ENCODE measurements at regions not wholly inside any gene's neighbourhood (a gene's known extent, or its start where the extent isn't known, plus 50 kb on each side); places are given as distances from the start of the nearest gene placed in this dataset.
A peak's percentile ranks its signal among the peaks of the same experiment; 100 is the strongest.

DNA sequence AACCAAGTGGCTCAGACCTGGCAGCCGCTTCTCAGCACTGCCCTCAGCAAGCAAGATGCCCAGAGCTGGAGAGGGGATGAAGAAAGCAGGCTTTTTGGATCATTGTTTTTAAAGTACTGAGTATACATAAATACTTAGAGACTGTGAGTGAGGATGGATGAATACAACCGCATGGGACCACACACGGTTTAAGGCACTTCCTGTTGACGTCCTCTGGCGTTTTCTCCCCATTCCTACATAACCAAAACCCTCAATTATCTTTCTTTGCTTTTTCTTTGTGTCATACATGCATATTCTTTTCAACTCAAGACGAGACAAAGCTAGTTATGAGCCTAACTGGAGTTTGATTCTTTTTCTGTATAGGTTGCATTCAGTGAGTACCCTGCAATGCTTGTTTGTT is 198.4 kb downstream of the GALR1 start:
- no peak for DNase-seq

DNA sequence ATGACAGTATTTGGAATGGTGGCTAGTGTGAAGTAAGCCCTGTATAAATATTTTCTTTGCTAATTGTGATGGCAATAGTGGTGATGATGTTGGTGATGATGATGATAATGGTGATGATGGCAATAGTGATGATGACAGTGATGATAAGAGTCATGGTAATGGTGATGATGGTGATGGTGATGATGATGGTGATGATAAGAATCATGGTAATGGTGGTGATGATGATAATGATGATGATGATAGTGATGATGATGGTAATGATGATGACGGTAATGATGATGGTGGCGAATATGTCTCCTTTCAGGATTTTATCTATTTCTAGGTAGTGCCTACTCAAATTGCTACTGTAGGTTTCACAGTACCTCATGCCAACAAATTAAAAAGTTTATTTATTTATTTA is 205.4 kb downstream of the GALR1 start:
- DNase-seq, result no peak

GRCh38 chr18:77457681-77458080 is 208.0 kb downstream of the GALR1 start:
- peak; percentile 51 for DNase-seq

- peak; percentile 21 for DNase-seq
Measured at GRCh38 chr18:77461062-77461688, 211.5 kb downstream of the GALR1 start.

DNA sequence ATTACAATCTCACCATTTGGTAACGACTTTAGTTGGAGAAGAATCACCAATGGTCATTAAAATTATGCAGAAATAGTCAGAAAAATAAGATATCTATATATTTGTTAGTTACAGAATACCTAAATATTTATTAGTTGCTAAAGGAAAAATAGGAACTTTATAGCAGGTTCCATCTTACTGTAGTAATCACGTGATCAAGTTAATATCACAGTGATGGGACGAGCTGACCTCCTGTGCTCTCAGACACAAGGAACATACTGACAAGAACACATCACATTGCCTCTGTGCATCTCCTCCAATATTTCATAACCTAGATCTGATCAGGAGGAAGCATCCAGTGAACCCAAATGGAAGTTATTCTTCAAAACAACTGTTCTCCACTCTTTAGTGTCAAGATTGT is 215.3 kb downstream of the GALR1 start:
- no peak for DNase-seq

GRCh38 chr18:77466890-77467289 is 217.2 kb downstream of the GALR1 start:
- DNase-seq, result no peak

DNA sequence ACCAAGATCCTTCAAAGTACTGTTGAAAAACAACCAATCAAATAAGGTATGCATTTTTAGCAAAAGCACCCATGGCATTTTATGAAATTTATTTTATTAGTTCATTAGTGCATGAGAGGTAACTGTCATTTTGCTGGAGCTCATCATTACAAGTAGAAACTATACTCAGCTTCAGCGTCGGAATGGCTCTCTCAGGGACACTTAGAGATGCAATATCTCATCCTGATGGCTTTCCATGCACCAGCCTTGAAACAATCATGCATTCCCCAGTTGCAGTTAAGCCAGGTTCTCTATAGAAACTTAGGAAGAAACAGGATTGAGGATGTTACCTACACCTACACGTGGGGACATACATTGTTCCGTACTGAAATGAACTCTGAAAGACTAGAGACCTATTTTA is 219.5 kb downstream of the GALR1 start:
- no peak for DNase-seq

GRCh38 chr18:77470569-77471413 is 221.1 kb downstream of the GALR1 start:
- no peak for DNase-seq

GRCh38 chr18:77472509-77472908 is 222.9 kb downstream of the GALR1 start:
- no peak for DNase-seq

DNA sequence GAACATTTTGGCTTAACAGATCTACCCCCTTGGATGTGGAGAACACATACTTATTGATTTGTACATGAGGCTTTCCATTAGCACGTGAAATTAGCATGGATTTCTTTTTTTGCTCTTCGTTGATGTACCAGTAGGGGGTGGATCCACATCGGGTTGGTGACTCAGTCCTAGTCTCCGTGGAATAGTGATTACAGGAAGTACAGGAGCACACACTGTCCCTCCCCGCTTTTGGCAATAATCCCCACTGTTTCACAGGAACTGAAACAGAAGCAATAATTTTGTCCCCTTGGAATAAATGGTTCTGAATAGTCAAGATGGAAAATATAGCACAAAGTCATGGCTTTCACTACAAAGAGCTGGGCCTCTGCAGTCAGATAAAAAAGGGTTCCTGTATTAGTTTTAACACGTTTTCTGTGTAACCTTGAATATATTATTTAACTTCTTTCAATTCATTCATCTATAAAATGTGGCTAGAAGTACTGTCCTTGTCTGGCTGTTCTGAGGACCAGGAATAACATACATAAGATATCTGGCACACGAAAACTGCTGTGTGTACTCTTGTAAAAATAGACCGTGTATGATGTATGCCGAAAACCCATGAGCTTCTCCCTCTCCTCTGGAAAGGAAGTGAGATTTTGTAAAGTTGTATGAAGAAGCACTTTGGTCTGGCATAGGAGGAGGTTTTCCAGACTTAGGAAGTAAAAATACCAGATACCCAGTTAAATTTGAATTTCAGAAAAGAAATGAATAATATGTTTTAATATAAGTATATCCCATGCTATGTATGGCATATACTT is 229.2 kb downstream of the GALR1 start:
- DNase-seq, result peak; percentile 11

- no peak for DNase-seq
Measured at GRCh38 chr18:77481541-77481940, 231.9 kb downstream of the GALR1 start.

DNA sequence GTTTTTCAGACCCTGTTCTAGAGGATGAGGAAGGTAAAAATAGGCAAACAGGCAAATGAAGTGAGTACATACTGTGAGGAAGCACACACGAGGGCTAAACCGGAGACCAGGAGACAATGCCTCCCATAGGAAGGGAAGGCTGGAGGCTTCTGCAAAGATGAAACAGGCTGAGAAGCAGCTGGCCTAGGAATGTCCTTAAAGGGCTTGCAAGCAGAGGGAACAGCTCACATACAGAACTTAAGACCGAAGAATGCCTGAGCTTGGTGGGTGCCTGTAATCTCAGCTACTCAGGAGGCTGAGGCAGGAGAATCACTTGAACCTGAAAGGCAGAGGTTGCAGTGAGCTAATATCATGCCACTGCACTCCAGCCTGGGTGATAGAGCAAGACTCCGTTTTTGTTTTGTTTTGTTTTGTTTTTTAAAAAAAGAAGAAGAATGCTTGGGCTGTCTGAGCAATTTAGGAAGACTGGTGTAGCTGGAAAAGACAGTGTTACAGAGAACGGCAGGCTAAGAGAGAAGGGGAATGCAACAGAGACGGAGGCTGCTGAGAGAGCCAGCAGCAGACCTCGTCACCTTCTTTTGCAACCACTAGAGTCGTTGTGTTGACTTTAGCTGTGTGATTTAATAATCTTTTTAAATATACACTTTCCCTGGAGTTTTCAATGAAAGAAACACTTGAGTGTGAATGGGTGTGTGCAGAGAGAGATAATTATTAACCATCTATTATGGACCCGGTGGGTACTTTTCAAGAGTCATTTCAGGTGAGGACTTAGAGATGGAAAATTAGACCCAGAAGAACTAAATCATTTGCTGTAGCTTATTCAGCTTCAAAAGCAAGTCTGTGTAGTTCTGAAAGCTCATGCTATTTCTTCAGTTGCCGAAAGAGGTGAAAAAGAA is 232.8 kb downstream of the GALR1 start:
- DNase-seq, result no peak

DNA sequence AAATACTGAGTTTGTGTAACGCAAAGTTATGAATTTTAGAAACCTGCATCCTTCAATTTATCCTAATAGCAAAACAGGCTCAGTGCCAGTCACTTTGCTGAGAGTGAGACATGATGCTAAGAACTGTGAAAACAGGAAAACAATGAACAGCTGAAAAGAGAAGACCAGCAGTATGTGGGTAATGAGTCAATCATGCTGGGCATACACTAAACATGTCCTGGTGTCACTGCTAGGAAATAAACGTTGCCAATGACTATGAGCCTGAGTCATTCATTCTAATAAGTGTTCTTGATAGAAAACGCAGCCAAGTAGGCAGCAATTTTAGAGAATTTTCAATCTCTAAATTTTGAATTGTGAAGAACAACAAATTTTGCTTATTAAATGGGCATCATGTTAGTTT is 237.3 kb downstream of the GALR1 start:
- no peak for DNase-seq

DNA sequence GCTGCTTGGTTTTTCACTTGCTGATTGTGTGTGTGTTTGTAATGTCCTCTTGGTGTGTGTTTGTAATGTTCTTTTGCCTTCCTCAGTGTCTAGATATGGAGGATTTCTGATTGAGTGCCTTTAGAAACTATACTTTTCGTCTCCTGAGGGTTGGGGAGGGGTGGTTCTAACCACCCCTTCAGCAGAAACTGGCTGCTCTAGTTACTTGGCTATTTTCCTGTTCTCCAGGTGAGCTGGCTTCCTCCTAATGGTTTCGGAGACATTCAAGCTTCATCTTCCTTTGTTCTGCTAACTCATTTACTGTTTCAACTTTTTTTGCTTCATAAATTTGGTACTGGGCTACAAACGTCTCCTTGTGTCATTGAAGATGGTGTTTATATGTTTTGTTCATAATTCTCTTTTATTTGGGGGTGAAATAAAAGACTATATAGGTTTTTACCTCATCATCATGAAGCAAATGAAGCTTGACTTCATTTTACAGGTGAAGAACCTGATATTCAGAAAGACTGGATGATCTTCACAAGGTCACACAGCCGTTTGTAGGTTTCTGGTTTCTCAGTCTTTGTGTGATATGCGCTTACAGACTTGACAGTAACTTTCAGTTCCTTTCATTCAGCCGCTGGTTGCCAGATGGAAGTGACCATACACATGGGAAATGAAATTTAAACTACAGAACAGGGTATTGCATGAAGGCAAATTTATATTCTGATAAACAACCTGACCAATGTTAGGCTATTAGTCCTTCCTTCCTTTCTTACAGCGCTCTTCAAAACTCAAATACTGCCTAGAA is 238.5 kb downstream of the GALR1 start:
- no peak for DNase-seq

DNA sequence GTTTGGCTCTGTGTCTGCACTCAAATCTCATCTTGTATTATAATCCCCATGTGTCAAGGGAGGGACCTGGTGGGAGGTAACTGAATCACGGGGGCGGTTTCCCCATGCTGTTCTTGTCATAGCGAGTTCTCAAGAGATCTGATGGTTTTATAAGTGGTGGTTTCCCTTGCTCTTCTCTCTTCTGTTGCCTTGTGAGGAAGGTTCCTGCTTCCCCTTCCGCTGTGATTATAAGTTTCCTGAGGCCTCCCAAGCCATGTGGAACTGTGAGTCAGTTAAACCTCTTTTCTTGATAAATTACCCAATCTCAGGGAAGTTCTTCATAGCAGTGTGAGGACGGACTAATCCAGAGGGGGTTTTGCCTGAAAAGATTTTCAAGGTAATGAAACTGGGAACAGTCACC is 245.4 kb downstream of the GALR1 start:
- no peak for DNase-seq

- no peak for DNase-seq
Measured at GRCh38 chr18:77495982-77496690, 246.5 kb downstream of the GALR1 start.

- DNase-seq, result no peak
Measured at GRCh38 chr18:77501266-77501665, 251.6 kb downstream of the GALR1 start.

DNA sequence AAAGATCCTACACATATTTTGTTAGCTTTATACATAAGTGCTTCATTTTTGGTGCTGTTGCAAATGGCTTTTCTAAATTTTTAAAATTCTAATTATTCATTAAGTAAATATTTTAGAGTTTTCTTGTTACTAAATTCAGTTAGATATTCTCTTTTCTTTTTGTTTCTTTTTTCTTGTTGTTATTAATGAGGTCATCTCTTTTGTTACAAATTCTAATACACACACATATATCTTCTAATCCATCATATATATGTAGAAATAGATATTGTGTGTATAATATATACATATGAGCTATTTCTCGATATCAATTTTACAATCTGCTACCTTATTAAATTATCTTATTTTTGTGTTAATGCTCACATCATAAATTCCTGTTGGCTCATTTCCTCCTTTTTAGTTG is 255.9 kb downstream of the GALR1 start:
- no peak for DNase-seq

- DNase-seq, result no peak
Measured at GRCh38 chr18:77512152-77512551, 262.5 kb downstream of the GALR1 start.

DNA sequence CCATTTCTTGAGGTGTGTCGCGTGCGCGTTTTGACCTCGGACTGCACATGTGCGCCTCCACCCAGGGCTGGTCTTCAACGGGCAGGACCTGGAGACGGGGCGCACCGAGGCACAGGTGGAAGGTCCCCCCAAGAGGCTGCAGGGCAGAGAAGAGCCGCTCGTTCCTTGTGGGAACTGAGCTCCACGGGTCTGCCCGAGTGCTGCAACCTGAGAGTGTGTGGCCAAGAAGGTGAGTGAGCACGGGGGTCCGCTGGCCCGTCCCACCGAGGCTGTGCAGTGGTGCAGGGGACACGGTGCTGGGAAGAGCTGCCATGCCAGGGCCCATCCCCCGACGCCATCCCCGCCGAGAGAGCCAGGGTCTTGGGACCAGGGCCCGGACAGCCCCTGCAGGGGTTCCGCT is 268.3 kb downstream of the GALR1 start:
- no peak for DNase-seq

DNA sequence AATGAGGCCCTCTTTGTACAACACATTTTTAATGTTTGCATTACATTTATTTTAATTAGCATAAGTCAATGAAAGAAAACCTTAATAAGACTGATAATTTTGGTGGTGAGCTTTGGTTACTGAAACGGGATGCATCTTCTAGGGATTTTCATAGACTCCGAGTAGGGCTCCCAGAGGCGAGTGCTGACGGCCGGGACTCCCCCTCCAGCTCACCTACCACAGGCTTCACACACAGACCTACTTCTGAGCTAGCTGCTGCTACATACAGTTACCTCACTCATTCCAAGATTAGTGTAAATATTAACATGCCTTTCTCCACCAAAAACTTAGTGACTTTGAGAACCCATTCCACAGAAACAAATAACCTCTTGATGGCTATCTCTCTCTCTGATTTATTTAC is 271.1 kb downstream of the GALR1 start:
- no peak for DNase-seq

All from tongue (tissue), 1 donor.